GM19023 (cell line): ENCODE measurements at regions not wholly inside any gene's neighbourhood (a gene's known extent, or its start where the extent isn't known, plus 50 kb on each side); places are given as distances from the start of the nearest gene placed in this dataset.

Experiments
- ATAC-seq: cut with Tn5 transposase; IDR thresholded peaks from one replicate; pipeline ENCODE4 v1.9.1; 2021; ENCODE audit warnings: mild to moderate bottlenecking, moderate library complexity; ENCODE audit not compliant: unreplicated experiment

- ATAC-seq = no peak
These were observed 50.1 kb upstream of the KCNK12 start for GRCh38 chr2:47620770-47621437.
